NCI-H1694 (cell line): ENCODE measurements at regions not wholly inside any gene's neighbourhood (a gene's known extent, or its start where the extent isn't known, plus 50 kb on each side); places are given as distances from the start of the nearest gene placed in this dataset.

Source experiments
- DNase-seq: peaks from one replicate; lab custom pipeline; 2025; lab: John Stamatoyannopoulos, UW

DNA sequence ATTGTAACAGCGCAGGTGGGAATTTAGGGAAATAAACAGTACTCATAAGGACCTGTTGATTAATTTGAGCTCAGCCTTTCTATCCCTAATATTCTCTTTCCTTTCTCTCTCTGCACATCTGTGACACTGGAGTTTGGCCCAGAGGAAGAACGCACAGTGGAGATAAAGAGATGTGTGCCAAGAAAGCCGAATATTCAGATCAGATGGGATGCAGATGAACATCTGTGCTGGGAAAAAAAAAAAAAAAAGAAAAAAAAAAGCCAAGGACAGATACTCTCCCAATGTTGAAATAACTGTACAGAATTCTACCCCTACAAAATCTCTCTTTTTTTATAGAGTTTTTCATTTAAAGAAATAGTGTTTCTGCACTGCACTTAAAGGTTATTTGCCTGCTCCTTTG is 485.4 kb downstream of the KCNJ2 start:
- peak; percentile 57 for DNase-seq

DNA sequence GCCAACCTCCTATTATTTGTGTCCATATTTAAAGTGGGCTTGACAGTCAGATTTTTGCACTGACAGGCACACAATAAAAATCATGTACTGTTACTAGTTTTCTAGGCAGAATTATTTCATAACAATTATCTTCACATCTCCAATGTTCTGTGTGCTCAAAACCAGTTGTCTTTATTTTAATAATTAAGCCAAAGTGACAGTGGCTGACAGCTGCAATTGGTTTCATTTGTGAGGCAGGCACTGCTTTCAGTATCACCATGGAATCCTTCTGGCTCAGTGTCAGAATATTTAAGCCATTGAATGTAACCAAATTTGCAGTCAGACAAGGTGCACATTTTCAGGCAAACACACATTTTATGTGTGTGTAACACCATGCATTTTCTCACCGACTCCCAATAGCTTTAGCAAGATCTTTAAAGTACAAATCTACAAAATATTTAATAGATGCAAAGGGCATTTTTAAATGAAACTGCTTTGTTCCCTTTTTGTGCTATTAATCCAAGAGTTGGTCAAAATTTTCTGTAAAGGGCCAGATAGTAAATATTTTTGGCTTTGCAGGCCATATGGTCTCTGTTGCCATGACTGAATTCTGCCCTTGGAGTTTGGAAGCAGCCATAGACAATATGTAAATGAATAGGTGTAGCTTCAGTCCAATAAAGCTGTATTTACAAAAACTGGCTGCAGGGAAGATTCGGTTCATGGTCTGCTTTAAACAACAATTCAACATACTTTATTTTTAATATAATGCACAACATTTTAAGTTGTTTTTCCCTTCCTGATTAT is 486.0 kb downstream of the KCNJ2 start:
- DNase-seq, result peak; percentile 78

DNA sequence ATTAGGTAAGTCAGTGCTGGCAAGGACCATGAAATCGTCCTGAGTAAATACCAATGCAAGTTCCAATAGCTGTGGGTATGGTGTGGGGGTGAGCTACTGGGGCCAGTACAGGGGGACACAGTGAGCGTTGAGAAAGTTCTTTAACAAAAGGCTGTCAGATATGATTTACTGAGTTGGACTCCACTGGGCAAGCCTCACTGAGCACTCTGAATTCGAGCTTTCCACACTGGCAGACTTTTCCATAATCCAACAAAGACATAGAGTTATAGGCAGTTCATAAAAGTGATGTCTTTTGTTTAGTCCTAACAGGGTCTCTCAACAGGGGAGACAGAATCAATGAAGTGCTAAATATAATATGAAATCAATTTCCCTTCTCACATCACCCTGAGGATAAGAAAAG is 489.0 kb downstream of the KCNJ2 start:
- no peak for DNase-seq

DNA sequence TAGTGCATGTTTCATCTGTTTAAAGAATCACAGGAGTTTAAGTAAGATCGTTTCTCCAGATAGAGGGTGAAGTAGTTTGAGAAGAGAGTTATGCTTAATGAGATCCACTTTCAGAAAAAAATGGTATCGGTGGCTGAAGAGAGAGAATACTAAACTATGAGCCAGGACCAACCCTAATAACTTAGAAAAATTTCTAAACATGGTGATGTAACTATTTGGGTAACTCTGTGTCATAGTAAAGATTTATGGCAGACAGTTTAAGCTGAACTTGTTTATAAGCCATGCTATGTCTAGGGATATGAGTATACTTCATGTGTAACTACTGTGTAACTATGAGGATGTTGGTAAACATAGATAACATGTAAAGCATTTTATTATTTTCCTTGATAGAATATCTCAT is 489.5 kb downstream of the KCNJ2 start:
- no peak for DNase-seq

DNA sequence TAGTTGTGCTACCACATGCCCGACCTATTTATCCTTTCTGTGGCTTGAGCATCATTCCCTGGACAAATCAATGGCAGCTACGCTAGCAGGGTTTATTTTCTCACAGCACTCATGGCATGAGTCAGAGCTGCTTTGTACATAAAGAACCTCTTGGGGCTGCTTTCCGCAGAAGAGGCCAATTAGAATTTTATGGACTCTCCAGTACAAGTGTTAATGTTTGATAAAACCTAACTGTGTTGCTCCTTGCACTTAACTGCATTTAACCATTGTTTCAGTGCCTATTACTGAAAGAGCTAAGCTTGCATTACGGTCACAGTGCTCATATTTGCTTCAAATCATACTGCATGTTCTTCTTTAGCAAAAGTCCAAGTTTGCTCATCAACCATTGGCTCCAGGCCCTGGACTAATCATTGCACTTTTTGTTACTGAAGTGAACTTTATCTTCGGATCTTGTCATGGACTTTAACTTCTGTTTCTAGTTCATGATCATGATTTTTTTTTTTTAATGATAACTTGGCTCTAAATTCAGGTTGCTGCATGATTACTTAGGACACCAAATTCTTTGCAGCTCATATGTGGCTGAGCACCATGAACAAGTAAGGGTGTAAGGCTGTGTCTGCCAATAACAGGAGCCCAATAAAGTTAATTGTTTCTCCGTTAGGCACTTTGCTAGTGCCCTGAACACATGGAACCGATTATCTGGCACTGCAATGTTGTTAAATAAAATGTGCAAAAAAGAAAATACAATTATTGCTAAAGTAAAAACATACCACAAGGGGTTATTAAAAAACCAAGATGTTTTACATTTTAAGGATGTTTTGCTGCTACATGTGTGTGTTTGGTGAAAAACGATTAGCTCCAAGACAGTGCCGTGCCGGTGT is 492.2 kb downstream of the KCNJ2 start:
- DNase-seq, result no peak

DNA sequence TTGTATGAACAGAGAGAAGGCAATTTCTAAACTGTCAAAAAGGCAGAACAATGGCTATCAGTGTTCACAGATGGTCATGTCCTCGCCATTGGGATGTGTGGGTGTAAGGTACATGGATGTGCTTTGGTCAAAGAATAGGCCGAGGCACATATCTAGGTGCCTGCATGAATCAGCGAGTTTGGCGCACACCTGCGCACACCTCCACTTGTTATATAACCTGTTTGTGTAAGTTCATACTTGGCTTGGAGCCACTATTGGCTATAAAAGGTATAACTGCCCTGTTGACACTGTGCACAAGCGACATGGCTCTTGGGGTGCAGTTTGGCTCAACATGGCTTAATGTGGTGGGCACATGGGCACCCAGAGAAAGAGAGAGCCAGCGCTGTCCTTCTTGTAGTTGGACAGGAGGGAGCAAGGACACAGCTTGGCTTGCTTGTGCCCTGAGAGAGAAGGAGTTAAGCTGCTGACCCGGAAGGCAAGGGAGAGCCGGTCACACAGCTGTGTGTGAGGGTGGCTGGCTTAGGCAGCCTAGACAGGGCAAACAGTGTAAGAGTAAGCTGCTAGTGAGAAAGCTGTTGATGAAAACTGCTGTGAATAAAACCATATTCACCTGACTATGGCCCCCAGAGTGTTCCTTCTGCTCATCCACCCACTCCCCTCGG is 499.1 kb downstream of the KCNJ2 start:
- DNase-seq, result no peak

DNA sequence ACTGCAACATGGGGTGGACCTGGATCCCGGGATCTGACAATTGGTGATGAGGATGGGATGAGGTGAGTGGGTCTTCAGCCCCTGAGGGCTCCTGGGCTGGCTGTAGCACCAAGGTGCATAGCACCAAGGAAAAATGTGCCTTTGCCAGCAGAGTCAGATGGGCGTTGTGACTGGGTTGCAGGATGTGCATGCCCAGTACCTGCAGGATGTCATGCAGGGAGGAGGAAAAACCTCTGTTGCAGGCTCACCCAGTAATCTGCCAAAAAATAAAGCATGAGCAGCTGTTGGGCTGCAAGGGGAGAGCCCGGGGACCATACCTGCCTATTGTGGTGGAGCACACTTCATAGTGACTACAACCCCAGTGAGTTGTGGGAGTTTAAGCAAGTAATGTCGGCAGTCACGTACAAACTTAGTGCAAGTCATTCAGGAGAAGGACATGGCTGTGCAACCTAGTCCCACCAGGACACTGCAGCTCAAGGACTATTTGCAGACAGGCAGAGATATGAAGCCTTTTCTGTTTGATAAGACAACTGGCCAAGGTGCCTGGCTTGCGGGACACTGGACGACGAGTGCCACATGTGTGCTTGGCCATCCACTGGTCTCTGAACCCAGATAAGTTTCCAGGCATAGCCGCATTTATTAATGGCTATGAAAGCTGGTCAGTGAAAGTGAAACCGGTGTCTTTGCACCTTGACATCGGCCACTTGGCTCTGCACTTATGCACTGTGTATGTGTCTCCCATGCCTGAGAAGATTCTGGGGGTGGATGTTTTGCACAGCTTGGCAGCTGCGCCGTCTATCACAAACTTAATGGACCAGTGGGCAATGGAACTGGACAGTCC is 499.8 kb downstream of the KCNJ2 start:
- no peak for DNase-seq

DNA sequence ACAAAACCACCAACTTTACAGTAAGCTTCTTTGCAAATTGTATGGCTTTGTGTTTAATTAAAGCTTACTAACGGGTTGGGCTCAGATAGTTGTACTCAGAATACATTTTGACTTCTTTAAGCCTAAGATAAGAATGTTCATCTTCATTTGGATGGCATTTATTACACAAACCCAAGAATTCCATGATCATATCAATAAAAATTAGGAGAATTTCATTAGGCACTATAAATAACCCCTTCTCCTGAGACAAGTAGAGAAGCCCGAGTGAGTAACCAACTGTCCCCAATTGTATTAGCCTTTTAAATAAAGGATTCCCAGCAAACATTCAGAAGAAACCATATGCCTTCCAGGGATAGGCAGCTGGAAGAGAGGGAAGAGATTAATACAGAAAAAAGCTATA is 504.7 kb downstream of the KCNJ2 start:
- DNase-seq, result no peak

DNA sequence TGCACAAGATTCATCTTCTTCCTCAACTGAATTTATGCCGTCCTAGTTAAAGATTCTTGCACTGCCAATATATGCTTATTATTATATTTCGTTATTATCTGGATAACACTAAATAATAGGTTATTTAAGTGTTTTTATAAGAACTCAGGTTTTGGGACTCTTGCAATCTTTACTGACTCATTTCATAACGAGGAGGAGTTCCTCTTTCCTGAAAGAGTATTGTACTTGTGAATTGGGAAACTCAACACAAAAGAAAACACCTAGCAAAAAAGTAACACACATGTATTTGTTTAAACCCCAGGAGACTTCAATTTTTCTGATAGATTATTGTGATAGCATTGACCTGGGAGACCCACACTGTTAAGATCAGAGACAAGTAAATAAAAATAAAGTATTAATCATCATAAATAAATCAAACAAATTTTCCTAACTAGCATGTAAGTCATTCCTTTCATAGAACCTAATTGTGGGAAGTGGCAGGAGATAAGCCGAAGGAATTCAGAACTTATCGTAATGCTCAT is 505.8 kb downstream of the KCNJ2 start:
- no peak for DNase-seq

DNA sequence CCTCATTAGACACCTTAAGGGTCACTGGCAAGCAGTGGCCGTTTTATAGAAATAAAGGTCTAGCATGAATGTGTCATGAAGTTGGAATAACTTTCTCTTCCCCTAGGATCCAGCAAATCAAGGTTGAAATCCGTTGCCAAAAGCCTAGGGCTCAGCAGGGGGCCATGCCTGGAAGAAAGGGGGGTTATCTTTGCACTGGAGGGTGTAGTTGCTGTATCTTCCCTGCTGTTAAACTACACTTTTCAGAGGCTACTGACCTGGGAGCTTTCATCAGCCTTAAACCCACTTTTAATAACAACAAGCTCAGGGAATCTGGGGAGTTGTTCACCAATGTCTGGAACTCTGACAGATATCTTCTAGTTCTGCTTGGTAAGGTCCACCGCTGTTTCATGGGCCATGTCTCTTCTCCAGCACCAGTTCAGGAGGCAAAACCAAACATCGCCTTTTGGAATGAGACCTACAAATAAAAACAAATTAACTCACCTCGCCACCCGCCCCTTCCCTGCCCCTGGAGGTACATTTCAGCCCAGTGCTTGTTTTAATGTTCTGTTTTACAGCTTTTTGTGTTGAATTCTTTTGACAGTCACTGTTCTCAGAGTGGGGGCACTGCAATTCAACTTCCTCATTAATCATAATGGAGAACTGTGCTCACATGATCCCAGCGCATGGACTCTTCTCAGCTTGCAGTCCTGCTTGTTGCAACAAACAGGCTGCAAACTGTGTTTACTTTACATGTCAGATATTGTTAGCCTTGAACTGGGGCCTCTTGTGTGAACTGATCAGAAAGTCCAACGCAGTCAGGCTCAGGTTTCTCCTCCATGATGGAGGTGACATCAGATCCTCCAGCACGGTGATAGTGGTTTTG is 508.7 kb downstream of the KCNJ2 start:
- no peak for DNase-seq

DNA sequence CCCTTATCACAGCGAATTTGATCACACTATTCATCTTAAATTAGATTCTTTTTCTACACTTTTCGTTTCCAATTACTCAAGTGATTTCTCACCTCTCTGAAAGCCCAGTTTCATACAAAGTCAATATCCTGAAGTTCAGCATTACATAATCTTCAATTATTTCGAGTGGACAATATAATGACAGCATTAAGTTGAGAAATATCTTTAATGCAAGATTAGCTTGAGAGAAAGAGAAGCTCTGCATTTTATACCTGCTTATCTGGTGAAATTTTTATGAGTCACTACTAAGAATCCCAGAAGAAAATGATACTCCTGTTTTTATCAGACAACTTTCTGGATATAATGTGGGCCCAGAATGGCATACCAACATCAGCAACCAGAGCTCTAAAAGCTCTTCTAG is 509.6 kb downstream of the KCNJ2 start:
- no peak for DNase-seq

DNA sequence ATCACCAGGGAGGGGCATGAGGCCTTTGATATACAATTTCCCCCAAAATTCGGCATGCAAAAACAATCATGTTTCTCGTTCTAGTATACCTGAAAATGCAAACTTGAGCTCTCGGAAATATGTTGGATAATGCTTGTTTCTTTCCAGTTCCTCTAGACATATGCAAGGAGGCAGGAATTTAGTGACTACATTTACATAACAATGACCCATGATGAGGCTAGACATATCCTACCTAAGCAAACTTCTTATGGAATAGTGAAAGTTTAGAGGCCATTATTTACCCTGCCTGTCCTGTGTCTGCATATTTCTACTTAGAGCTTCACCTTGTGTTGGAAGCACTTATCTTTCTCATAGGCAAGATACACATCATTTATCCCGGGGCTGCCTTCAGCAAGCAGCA is 514.6 kb downstream of the KCNJ2 start:
- no peak for DNase-seq

DNA sequence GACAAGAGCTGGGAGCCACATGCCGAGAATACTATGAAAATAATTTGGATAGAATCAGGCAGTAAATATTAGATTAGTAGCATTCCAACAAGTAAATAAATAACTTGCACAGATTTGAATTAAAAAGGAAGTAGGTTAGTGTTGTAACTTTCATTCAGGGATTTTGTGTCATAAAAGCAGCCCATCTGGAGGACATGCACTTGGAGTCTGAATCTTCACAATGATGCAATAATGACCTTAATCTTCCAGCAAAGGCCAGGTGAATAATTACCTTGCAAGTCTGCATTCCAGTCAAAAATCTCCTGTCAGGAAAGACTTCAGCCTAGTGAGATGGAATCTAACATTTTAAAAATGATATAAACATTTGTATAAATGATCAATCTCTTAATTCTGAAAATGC is 518.1 kb downstream of the KCNJ2 start:
- DNase-seq, result no peak

DNA sequence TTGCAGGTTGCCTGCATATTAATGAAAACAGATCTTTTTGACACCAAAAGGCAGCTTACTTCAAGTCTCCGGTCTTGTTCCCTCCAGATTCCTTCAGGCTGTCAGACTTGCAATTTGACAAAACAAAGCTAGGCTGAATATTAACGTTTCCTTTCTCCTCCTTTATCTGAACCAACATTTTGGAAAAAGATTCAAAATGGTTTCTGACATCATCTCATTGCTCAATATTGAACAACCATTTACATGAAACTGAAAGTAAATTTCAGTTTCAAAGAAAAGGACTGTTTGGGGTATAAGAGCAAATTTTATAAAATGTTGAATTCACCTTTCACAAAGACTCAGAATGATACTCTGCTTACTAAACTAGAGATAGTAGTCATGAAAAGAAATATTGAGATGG is 521.8 kb downstream of the KCNJ2 start:
- no peak for DNase-seq

DNA sequence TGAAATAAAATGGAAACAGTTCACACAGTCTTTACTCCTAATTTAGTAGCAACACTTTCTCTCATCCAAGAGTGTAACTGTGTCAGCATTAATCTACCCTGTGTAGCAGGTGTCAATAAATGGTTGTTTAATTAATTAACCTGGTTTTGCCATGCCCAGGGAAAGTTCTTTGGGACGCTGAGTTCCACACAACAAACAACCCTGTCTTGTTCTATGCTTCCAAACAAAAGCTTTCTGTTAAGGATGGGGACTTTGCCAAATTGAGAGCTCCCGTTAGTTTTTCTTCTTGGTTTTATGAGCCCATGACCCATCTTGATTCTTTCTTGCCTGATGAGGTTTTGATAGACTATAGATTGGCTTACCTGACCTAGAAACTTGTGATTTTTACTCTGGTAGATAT is 530.1 kb downstream of the KCNJ2 start:
- DNase-seq, result no peak

DNA sequence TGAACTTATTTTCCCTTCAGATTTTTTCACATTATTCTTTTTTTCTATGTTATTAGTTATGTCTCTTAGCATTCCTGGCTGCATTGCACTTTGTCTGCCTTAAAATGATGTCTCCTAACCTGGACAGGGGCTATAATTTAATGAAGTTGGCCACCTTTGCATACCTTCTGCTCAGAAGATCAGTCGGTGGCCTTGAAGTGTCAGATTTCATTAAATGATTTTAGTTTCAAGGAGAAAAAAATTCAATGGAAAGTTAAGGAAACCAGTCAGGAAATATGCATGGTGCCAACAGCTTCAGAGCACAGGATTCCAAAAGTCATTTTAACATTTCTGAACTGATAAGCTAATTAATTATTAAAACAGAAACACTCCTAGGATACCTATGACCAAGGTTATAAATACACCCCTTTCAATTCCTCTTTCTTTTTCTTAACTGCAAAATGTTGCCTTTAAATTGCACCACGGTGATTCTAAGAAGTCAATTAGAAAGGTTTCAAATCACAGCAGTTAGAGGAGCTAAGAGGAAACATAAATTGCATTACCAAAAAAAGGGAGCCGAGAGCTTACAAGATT is 533.4 kb downstream of the KCNJ2 start:
- DNase-seq, result no peak

DNA sequence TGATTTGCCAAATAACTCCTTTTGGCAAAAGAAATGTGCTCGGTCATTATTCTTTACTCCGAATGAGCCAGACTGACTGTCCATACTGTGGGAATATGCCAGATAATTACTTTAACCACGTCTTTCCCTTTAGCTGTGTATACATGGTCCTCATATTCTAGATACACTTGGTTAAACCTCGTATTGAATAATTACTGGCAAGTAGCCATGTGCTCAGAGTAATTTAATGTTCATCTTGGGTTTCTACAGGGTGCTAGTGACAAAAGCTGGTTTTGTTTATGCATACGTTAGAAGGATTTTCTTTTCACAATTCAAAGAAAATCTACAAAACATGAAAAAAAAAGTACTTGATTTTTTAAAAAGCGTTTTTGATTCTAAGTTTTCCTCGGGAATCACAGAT is 540.3 kb downstream of the KCNJ2 start:
- no peak for DNase-seq

DNA sequence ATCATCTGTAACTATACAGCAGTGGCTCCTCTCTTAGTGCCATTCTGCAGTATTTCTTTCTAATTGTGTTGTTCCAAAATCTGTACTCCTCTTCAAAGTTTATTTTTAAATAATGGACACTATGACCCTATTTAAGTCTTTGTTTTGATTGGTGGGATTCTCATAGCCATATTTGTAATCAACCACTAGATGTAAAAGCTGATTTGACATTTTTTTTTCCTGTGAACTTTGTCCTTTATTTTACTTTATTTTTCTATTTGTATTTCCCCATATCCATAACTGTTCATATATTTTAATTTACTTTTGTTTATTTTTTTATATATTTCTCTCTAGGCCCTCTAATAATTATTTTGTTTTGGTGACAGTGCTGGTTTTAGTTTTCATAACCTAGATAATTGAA is 544.4 kb downstream of the KCNJ2 start:
- no peak for DNase-seq

DNA sequence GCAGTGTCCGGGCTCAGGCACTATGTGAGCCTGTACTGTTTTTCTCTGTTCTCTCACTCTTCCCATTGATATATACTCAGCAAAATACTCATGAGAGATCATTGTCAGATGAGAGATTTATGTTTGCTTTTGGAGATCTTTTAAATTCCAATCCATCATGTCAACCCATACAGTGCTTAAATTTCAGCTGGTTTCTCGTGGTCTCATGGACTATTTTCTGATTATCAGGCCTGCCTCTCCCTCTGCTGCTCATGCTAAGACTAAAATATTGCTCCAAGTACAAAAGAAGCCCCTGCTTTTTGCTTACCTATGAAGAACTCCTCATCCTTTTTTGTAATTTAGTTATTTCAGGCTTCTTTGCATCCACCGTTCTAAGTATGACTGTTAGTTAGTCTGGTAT is 547.2 kb downstream of the KCNJ2 start:
- DNase-seq, result no peak

DNA sequence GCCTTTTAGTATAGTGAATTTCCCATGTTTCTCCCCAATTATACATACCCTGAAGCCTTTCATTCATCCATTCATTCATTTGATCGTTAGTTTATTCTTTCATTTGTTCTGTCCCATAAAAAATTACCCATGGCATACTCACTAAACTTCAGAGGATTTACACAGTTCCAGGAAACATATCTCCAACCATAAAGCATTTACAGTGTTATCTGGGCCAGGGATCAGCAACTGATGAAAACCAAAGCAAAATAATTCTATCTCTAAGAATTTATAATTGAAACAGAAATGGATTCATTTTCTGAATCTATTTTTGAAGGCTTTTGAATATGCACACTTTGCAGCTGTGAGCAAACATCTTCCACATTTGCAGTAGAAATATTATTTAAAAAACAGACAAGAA is 547.7 kb downstream of the KCNJ2 start:
- DNase-seq, result no peak
